ENCODE measurements at regions not wholly inside any gene's neighbourhood (a gene's known extent, or its start where the extent isn't known, plus 50 kb on each side); places are given as distances from the start of the nearest gene placed in this dataset.

DNA sequence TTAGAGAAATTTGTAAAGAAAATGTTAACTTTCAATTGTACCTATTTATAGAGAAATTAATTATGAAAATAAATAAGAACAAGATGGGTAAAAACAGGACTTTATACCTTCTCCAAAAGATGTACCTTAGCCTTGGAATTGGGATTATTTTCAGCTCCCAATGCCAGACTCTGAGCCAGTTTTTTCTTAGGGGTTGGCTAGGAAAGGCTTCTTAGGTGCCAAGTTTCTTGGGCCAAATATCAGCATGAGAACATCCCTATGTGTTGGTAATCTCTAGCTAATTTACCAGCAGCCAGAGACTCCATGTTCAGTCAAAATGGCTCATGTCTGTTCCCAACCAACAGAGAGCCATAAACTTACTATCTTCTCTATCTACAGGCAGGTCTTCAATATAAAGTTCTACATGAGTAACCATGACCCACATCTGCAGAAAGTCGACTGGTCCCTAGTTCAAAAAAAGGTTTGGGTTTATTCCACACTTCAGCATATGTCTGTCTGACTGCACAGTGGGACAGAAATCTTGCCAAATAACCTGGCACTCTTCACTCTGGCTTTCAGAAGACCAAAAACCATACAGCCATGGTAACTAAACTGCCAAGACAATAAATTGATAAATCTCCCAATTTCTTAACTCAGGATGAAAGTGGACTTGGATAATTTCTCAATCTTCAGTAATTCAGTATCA is 380.5 kb upstream of the RASGEF1B start:
- Histone ChIP-seq H3K27ac (no peak overlapping the region), H3K4me3 (no peak overlapping the region)

DNA sequence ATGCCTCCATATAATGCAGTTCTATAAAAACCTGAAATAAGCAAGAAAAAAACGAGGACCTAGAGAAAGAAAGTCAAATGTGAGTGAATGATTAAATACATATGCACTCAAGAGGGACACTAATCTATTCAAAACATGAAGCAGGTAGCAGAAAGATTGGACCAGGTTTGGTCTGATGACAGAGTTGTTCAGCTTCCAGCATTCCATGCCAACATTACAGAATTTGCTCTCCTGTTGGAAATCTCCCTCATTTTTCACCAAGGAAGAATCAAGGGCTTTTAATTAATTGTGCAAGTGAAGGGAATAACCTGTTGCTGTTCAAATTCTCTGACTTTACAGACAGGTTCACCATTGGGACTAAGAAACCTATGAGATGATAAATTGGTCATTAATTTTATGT is 379.0 kb upstream of the RASGEF1B start:
- no peak overlapping the region for H3K27ac ChIP-seq
- H3K4me3 ChIP-seq, result no peak overlapping the region

DNA sequence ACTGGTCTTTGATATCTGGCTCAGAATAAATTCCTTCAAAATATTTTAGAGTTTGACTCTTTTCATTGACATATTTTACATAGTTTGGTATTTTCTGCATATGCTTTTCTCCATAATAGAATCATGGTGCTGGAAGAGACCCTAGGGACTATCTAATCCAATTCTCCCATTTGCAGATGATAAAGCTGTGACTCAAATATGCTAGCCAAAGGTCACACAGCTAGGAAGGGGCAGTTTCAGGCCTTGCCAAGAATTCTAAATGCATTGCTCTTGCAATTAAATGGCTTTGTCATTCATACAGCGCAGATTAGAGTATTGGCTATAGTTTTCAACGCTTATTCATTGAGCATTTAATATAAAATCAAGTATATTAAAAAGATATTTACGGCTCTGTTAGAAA is 374.1 kb upstream of the RASGEF1B start:
- Histone ChIP-seq H3K27ac (no peak overlapping the region), H3K4me3 (no peak overlapping the region)

DNA sequence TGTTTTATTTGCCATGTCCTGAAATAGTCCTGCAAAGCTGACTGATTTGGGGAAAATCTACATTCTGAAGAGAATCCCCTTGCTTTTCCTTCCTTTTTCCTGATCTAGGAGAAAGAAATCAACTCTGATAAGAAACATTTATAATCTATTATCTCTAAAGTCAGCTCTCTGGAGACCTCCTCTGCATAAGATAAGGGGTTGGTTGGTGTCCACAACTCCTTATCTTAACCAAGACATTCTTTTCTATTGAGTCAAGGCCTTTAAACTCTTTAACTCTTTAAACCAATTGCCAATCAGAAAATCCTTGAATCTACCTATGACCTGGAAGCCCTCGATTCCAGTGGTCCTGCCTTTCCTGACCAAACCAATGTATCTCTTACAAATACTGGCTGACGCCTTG is 373.6 kb upstream of the RASGEF1B start:
- Histone ChIP-seq H3K27ac (no peak overlapping the region), H3K4me3 (no peak overlapping the region)

DNA sequence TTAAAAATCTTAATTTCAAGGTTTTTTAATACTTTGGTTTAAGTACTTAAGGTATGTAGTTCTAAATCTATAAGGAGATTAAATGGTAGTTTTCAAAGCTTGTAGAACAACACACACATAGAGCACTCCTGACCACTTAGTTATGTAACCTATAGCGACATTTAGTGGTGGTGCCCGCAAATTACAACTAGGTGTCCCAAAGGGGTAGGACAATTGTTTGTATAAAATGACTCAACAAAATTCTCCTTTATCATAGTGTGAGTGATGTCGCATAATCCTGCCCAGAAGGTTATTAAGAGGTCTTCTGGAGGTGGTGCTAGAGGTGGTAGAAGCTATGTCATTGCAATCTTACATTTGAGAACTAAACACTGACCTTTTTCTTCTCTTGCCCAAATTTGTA is 373.0 kb upstream of the RASGEF1B start:
- no peak overlapping the region for H3K27ac ChIP-seq
- H3K4me3 ChIP-seq, result no peak overlapping the region

DNA sequence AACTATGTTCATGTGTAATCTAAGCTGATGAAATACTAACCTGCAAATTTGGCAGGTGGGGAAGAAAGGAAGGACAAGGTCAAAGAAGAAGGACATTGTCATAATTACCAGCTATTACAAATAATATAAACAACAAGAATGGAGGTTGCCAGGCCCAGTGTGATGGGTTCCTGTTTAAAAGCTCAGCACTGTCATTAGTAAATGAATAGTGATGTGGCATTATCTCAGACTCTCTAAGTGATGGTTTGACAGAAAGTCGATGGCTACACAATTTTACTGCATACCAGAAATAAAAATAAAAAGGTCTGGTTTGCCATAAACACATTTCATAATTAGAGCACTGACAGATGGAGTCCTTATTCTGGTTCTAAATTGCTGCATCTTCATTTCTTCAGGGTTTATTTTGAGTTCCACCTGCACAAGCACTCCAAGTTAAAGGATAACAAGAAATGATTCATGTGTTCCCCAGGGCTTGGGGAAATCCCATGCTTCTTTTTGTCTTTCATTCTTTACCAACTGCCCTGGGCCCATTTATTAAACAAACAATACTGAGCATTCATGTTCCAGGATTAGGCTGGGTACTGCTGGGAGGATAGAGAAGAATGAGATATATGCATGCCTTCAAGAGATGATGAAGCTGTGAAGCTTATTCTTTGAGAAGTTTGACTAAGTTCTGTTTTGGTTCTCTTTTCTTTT is 367.8 kb upstream of the RASGEF1B start:
- Histone ChIP-seq H3K27ac (no peak overlapping the region), H3K4me3 (no peak overlapping the region)

DNA sequence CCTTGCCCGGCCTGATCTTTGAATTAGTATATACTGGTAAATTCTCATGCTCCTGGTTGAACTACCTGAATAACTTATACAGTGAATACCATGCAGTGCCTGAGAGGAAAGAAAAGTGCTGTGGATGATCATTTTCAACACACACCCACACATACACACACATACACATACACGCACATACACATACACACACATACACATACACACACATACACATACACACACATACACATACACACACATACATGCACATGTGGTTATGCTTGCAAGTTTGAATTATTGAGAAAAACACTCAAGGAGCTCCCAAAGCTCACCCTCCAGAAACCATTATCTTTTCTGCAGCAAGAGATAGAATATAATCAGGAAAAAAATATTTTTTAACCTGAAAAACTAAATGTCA is 366.9 kb upstream of the RASGEF1B start:
- Histone ChIP-seq H3K27ac (no peak overlapping the region), H3K4me3 (no peak overlapping the region)

DNA sequence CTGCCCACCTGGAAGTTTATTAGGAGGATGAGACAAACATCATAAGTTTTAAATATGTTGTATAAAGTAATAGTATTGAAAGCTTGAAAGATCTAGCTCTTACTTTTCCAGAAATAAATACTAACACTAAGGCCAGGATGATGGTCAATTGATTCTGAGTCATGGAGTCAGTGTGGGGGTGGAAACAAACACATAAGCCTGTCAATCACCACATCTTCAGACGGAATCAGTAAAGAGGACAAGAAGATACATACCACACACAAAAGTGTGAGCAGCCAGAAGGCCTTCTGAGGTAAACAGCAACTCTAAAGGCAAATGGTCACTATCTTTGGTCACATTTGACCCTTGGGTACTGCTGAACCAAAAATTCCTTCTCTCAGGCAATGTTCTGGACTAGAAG is 365.0 kb upstream of the RASGEF1B start:
- no peak overlapping the region for H3K27ac ChIP-seq
- H3K4me3 ChIP-seq, result no peak overlapping the region

DNA sequence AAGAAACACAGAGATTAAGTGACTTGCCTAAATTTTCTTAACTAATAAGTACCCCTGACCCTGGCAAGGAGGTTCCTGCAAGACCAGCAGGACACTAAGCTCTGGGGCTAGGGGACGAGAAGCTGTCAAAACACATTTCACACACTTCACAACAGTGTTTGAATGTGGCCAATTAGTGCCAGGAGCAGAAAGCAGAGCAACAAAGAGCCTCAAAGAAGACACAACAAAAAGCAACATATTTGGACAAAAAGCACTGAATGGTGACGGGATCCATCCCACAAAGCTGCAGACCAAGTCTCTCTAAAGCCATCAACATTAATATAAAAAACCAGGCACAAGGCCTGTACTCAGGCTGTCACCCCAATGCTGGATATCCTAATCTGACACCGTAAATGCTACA is 361.9 kb upstream of the RASGEF1B start:
- no peak overlapping the region for H3K4me3 ChIP-seq
- H3K27ac ChIP-seq, result no peak overlapping the region

DNA sequence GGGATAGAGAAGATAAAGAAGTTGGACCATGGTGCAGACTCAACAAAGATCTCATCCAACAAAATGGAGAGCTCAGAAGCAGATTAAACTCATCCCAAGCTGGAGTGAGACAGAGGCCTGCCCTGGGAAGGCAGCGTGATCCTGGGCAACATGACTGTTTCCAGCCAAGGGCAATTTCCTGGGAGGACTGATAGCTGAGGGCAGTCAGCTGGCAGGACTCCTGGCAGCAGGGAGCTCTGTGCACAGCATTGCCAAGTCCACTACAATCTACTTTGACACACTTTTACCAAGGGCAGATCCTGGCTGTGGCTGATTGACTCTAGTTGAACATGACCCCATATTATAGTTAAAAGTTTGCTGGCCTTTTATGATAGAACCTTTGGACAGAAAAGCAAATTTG is 357.3 kb upstream of the RASGEF1B start:
- Histone ChIP-seq H3K27ac (no peak overlapping the region), H3K4me3 (no peak overlapping the region)

DNA sequence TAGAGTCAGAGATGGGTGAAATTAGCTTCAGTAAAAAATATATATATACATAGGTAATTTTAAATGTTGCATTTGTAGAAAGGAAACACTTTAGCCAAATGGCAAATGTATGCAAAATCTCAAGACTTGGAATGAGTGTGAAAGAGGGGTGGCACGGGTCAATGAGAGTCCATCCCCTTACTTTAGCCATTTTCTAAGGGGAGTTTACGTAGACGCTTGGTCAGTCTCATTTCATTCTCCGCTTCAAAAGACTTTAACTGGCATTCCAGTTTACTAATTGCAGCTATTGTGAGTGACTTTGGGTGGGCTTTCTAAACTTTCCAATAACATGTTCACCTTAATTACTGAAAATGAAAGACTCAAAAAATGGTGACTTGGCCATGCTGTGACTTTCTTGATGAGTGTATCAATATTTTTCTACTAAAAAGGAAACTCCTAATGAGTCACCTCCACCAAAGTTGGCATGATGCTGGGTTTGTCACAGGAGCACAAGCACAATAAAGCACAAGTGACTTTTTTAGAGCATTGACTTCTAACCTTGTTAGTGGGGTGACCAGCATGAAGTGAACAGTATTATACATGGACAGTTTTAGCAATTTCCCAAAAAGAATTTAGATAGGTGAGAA is 356.0 kb upstream of the RASGEF1B start:
- no peak overlapping the region for H3K27ac ChIP-seq

DNA sequence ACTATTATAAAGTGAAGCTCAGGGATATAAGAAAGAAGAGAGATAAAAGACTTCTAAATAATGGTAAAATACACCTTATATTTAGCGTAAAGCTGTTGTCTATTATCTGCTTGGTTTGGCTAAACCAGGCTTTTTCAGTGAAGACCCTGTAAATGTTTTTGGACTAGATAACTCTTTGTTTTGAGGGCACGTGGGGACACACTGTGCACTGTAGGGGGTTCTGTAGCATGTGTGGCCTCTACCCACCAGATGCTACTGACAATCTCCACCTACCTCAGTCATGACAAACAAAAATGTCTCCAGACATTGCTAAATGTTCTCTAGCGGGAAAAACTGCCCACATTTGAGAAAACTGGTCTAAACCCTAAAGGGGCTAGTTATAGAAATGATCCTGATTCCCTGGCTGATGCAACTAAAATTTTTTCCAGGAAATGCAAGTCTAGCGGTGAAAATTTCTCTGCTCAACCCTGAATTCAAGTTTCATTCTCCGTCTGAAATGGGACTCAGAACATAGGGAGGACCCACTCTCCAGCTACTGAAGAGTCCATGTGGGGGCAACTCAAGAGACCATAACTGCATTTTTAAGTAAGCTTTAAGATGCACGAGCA is 355.2 kb upstream of the RASGEF1B start:
- no peak overlapping the region for H3K4me3 ChIP-seq

More for the DNA sequence above, 356.0 kb upstream of the RASGEF1B start:
- no peak overlapping the region for H3K4me3 ChIP-seq

DNA sequence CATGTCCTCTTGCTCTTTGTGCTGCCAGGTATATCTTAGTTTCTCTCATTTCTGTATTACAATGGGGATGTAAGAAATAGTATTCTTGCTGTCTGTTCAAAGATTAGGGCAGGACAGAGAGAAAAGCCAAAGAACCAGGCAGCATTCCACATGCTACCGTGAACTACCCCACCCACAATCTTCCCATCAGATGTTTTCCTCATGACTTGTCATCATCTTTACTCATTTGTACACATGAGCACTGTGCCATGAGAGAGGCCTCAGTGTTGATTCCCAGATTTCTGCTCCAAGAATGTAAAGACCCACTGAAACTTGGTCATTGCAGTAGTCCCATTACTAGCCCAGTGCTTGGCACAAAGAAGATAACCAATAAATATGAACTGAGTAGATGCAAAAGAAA is 354.6 kb upstream of the RASGEF1B start:
- Histone ChIP-seq H3K4me3 (no peak overlapping the region), H3K27ac (no peak overlapping the region)

More for the DNA sequence above, 355.2 kb upstream of the RASGEF1B start:
- no peak overlapping the region for H3K27ac ChIP-seq

DNA sequence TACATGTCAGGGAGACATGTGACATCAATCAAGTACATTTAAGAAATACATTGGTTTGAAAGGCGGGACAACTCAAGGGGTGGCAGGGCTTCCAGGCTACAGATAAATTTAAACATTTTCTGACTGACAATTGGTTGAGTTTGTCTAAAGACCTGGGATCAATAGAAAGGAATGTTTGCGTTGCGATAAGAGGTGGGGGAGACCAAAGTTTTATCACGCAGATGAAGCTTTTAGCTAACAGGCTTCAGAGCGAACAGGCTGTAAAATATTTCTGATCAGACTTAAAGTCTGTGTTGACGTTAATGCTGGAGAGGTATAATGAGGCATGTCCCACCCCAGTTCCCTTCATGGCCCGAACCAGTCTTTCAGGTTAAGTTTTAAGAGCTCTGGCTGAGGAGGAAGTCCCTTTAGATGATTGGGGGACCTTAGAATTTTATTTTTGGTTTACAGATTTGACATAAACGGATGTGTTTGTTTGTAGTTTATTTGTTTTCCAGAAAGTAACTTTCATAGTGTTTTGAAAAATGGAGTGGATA is 346.7 kb upstream of the RASGEF1B start:
- H3K27ac ChIP-seq, result no peak overlapping the region
- no peak overlapping the region for H3K4me3 ChIP-seq

DNA sequence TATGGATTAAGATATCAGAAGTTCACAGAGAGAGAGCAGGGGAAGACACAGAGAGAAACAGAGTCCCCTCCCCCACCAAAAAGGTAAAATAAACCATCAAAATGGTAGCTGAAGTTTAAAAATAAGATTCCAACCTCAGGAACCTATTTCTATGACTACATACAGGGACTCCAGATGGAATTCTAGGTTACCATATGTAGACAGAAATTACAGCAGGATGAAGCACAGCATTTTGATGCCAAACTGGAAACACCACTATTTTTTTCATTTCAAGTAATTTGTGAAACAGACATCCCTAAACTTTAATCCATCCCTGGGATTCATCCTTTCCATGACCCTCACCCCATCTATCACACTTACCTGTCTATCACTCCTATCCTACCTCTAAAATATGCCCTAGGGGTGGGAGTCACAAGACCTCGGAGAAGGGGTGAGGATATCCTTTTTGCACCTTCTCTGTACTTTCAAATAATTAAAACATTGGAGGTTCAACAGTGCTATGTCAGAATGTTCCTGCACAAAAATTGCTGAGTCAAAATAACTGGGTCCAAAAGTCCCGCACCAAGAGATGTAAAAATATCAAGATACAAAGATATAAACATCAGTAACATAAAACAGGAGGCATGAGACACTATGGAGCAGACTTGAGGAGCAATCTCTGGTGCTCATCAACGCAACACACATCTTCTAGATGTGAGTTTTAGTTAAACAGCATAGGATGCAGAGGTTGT is 344.5 kb upstream of the RASGEF1B start:
- no peak overlapping the region for H3K4me3 ChIP-seq
- H3K27ac ChIP-seq, result no peak overlapping the region

DNA sequence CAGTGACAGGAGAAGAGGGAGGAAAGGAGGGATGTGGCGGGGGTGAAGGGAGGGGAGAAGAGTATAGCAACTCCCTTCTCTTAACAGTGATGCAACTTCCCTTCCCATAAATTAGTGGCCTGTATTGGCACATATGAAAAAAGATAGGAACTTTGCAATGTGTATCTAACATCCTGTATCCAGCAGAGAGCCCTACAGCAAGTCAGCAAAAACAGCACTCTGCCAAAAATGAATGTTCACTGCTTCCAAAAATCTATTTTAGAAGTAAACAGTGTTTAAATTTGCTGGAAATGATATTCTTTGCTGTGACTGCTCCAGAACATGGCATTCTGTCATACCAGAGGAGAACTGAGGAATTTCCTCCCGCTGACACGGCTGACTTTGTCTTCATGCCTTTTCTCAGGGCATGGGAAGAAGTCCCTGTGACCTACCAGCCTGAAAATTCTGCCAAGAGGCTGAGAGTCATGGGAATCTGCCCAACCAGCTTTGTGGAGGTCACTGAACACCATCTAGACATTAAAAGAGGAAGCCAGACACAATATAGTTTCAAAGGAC is 343.4 kb upstream of the RASGEF1B start:
- H3K27ac ChIP-seq, result no peak overlapping the region
- no peak overlapping the region for H3K4me3 ChIP-seq

DNA sequence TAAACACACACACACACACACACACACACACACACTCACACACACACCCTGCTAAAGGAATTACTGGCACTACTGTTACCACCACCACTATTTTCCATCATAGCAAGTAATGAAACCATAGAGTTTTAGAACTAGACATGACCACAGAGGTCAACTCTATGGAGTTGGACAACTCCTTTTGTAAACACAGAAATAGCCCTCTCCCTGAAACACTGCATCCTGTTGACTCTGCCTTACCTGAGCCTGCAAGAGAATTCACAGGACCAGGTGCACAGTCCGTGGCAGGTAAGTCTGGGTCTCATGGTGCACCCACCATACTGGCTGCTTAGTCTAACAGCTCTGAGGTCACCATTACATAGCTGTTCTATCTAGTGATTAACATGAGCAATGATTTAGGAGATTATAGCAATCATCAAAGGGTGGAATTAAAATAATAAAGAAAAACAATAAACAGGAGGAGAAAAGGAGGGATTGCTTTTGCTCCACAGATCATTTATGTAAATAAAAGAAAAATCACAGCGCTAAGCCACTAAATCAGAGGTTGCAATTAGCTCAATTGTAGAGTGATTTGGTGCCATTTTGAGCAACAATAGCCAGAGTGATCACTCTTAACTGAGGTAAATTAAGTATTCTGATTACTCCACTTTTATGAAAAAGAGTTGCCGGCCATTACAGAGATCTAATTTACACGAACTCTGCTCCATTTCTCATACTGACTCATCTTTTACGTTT is 340.0 kb upstream of the RASGEF1B start:
- Histone ChIP-seq H3K27ac (no peak overlapping the region), H3K4me3 (no peak overlapping the region)

DNA sequence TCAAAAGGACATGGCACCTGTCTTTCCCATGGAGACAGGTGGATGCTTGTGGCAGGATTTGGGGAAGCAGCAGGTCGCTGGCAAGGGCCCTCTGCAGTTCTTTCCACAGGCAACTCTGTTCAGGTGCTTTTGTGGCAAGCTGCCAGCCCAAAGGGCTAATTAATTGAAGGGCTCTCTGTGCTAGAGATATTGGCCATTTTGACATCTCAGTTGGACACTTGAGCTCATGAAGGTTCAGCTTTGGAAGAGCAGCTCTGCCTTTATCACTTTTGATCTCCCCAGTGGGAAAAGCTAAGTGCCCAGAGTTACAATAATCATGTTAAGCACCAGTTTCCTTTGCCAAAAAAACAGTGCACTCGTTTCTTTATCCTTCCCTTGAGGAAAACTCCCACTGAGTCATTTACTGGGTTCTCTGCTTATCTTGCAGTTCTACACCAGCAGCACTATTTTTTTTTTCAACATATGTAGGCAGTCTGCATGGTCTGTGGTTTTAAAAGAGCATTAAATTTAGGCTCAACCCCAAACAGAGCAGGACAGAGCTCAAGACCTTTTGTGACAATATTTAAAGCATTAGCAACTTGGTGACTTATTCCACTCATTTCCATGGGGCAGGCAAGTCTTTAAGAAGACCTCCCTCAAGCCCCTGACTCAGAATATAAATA is 336.4 kb upstream of the RASGEF1B start:
- Histone ChIP-seq H3K27ac (no peak overlapping the region), H3K4me3 (no peak overlapping the region)

DNA sequence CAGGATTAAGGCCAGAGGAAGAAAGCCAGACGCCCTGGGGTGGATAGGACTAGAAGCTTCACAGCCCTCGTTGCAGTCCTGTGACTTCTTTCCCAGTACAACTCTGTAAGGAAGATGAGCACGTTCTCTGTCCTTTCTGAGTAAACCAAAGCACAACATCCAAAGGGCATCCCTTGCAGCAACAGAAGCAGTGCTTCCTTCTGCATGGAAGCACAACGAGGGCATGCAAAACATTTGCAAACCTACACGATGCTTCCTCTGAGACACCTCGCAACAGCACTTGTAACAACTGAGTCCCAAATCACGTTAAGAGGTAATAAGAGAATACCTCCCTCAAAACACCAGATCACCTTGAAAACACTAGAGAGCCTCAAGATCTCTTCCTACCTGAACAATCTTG is 335.7 kb upstream of the RASGEF1B start:
- Histone ChIP-seq H3K27ac (no peak overlapping the region), H3K4me3 (no peak overlapping the region)

Data from skin epidermis (tissue), 12 donors.